Spleen (tissue), 11 donors: ENCODE measurements at regions not wholly inside any gene's neighbourhood (a gene's known extent, or its start where the extent isn't known, plus 50 kb on each side); places are given as distances from the start of the nearest gene placed in this dataset.
"Not testable (repeated sequence)": the region's sequence is repeated elsewhere in the genome, so short reads cannot be mapped to it uniquely, and the experiment has no call there.

Source experiments
- DNase-seq: peaks from one replicate; pipeline ENCODE4 v3.0.0-alpha.2; 2020
- H3K27ac ChIP-seq, 8 donors: fragments of 200-600 bp; sonication (generic) in 7 of 8; 1 replicate in 4 of 8; 2 replicates in 4 of 8; pipeline versions ENCODE4 v1.5.0 to v1.8.0; 2016 to 2021; ENCODE audit warnings: inconsistent platforms in 4 of 8, mild to moderate bottlenecking in 4 of 8, moderate library complexity in 1 of 8
- H3K27me3 ChIP-seq, 7 donors: fragments of 200-600 bp; sonication (generic) in 6 of 7; replicated peaks in 1 of 7; 1 replicate in 4 of 7; 2 replicates in 3 of 7; pipeline versions ENCODE4 v1.5.0 to v1.8.0; 2016 to 2021; ENCODE audit warnings: inconsistent platforms in 3 of 7, mild to moderate bottlenecking in 1 of 7
- H3K36me3 ChIP-seq, 6 donors: fragments of 200-600 bp; sonication (generic) in 5 of 6; 1 replicate in 4 of 6; 2 replicates in 2 of 6; pipeline versions ENCODE4 v1.5.0 to v1.8.0; 2016 to 2021; ENCODE audit warnings: inconsistent platforms in 2 of 6
- H3K4me1 ChIP-seq, 6 donors: fragments of 200-600 bp; sonication (generic) in 5 of 6; 1 replicate in 3 of 6; 2 replicates in 3 of 6; pipeline versions ENCODE4 v1.5.0 to v1.8.0; 2016 to 2021; ENCODE audit warnings: inconsistent platforms in 3 of 6
- H3K4me3 ChIP-seq, 8 donors: fragments of 200-600 bp; sonication (generic) in 7 of 8; 1 replicate in 4 of 8; 2 replicates in 4 of 8; pipeline versions ENCODE4 v1.5.0 to v1.8.0; 2016 to 2021; ENCODE audit warnings: inconsistent platforms in 4 of 8, mild to moderate bottlenecking in 4 of 8, moderate library complexity in 2 of 8
- H3K9me3 ChIP-seq, 8 donors: fragments of 200-600 bp; sonication (generic) in 7 of 8; 1 replicate in 4 of 8; 2 replicates in 4 of 8; pipeline versions ENCODE4 v1.5.0 to v1.8.0; 2016 to 2021; ENCODE audit warnings: inconsistent platforms in 4 of 8
- CTCF ChIP-seq, 11 experiments: fragments of 200-600 bp in 7 of 11; fragments of 450-650 bp in 4 of 11; sonication (generic) in 4 of 11; IDR thresholded peaks in 8 of 11; conservative IDR thresholded peaks in 3 of 11; 1 replicate in 7 of 11; 2 replicates in 4 of 11; pipeline versions ENCODE4 v1.4.0 to v1.8.0; 2016 to 2021; ENCODE audit warnings: antibody characterized with exemption in 11 of 11, inconsistent platforms in 4 of 11, mild to moderate bottlenecking in 1 of 11
- POLR2A ChIP-seq, 3 donors: fragments of 450-650 bp; IDR thresholded peaks; one replicate each; pipeline ENCODE4 v1.5.1; 2017; ENCODE audit warnings: antibody characterized with exemption in 3 of 3, mild to moderate bottlenecking in 1 of 3
- POLR2AphosphoS5 ChIP-seq, 3 donors: sonication (generic); formaldehyde crosslinking; IDR thresholded peaks; one replicate each; pipeline ENCODE4 v1.5.1; 2017; ENCODE audit warnings: antibody characterized with exemption in 3 of 3
- WGBS, 5 donors: extraction: QIAGEN DNeasy Blood & Tissue Kit in 3 of 5; methylation state at CpG; one replicate each; pipeline versions ENCODE4 v1.1.5 to v1.1.7; 2013 to 2018; 5-methylcytosine and 5-hydroxymethylcytosine counted together
- intact Hi-C: fragments of 100-400 bp; cut with DNase I; formaldehyde crosslinking; loops from one replicate; pipeline ENCODE4 v1.15.0; 2023; ENCODE audit warnings: low total_unique reads
- donor health status: healthy with polysubstance abuse.
- donor health status: DM: no; HTN: no; CAD: no; lungs with moderate emphysema.
- donor health status: DM: no; HTN: no; CAD: no.
- donor health status: Bipolar disorder and iron deficiency.
- donor health status: healthy.
- donor health status: DM: no; HTN: no; CAD: no.
- donor health status: DM: yes; HTN: yes; CAD: no.

GRCh38 chr10:28993861-28994260 is 295.0 kb upstream of the LYZL1 start:
- Histone ChIP-seq H3K4me3 (no peak overlapping the region), H3K36me3 (no peaks in the 10 kb centered on the region), H3K9me3 (no peaks in the 10 kb centered on the region), H3K27me3 (no peaks in the 10 kb centered on the region), H3K4me1 (no peaks in the 10 kb centered on the region), H3K27ac (no peak overlapping the region)
- intact Hi-C loops = loop anchor here (5.0 kb wide), 1 partner anchor 327 kb away; no protein-coding TSS in a partner anchor
- TF ChIP-seq CTCF (IDR thresholded peaks at IDR 0.05 in 8 of 11, conservative IDR thresholded peaks at IDR 0.05 in 3 of 11) (no peak), POLR2AphosphoS5 (IDR thresholded peaks at IDR 0.05) (no peak)
- DNase-seq = no peak
- WGBS, 5 donors = 63 to 78% (median 71%) methylated on average over 1 of the region's 1 CpG

- H3K9me3 ChIP-seq, H3K36me3 ChIP-seq, H3K27me3 ChIP-seq, H3K27ac ChIP-seq, H3K4me1 ChIP-seq, DNase-seq, H3K4me3 ChIP-seq: not testable (repeated sequence)
- intact Hi-C loops = loop anchor here (5.0 kb wide), 1 partner anchor 328 kb away; no protein-coding TSS in a partner anchor
- WGBS, 5 donors = 84 to 97% (median 91%) methylated on average over 5 of the region's 5 CpGs
Measured at GRCh38 chr10:28994802-28995201, 294.1 kb upstream of the LYZL1 start.

- intact Hi-C loops = no loop called here
- 94 to 98% (median 96%) methylated on average over 4 of the region's 4 CpGs for WGBS, 5 donors
- no peaks in the 10 kb centered on the region for H3K4me1 ChIP-seq
- H3K4me3 ChIP-seq = no peak overlapping the region
- no peaks in the 10 kb centered on the region for H3K27me3 ChIP-seq
- DNase-seq = no peak
- H3K27ac ChIP-seq = no peak overlapping the region
- H3K36me3 ChIP-seq = no peaks in the 10 kb centered on the region
- TF ChIP-seq POLR2A (IDR thresholded peaks at IDR 0.05) (no peak), POLR2AphosphoS5 (IDR thresholded peaks at IDR 0.05) (no peak), CTCF (IDR thresholded peaks at IDR 0.05 in 8 of 11, conservative IDR thresholded peaks at IDR 0.05 in 3 of 11) (no peak)
- no peaks in the 10 kb centered on the region for H3K9me3 ChIP-seq
Measured at GRCh38 chr10:28995497-28995896, 293.4 kb upstream of the LYZL1 start.

GRCh38 chr10:28996345-28996744 is 292.5 kb upstream of the LYZL1 start:
- H3K9me3 ChIP-seq = no peaks in the 10 kb centered on the region
- no peak overlapping the region for H3K4me3 ChIP-seq
- H3K4me1 ChIP-seq = no peaks in the 10 kb centered on the region
- no peaks in the 10 kb centered on the region for H3K36me3 ChIP-seq
- no peak for DNase-seq
- no peak overlapping the region for H3K27ac ChIP-seq
- WGBS, 5 donors = 77 to 90% (median 83%) methylated on average over 6 of the region's 6 CpGs
- intact Hi-C loops = no loop called here
- no peaks in the 10 kb centered on the region for H3K27me3 ChIP-seq
- TF ChIP-seq POLR2AphosphoS5 (IDR thresholded peaks at IDR 0.05) = no peak
- TF ChIP-seq CTCF (IDR thresholded peaks at IDR 0.05 in 8 of 11, conservative IDR thresholded peaks at IDR 0.05 in 3 of 11) = no peak
- no peak for TF ChIP-seq POLR2A (IDR thresholded peaks at IDR 0.05)

GRCh38 chr10:28996947-28997551 is 291.8 kb upstream of the LYZL1 start:
- H3K9me3 ChIP-seq = no peaks in the 10 kb centered on the region
- intact Hi-C loops = no loop called here
- H3K27me3 ChIP-seq = no peaks in the 10 kb centered on the region
- no peak overlapping the region for H3K4me3 ChIP-seq
- no peaks in the 10 kb centered on the region for H3K4me1 ChIP-seq
- DNase-seq = no peak
- no peaks in the 10 kb centered on the region for H3K36me3 ChIP-seq
- H3K27ac ChIP-seq = no peak overlapping the region
- TF ChIP-seq CTCF (IDR thresholded peaks at IDR 0.05 in 8 of 11, conservative IDR thresholded peaks at IDR 0.05 in 3 of 11) (no peak), POLR2A (IDR thresholded peaks at IDR 0.05) (no peak), POLR2AphosphoS5 (IDR thresholded peaks at IDR 0.05) (no peak)
- WGBS, 5 donors = 93 to 97% (median 95%) methylated on average over 6 of the region's 6 CpGs
